ENCODE measurements at regions not wholly inside any gene's neighbourhood (a gene's known extent, or its start where the extent isn't known, plus 50 kb on each side); places are given as distances from the start of the nearest gene placed in this dataset.

DNA sequence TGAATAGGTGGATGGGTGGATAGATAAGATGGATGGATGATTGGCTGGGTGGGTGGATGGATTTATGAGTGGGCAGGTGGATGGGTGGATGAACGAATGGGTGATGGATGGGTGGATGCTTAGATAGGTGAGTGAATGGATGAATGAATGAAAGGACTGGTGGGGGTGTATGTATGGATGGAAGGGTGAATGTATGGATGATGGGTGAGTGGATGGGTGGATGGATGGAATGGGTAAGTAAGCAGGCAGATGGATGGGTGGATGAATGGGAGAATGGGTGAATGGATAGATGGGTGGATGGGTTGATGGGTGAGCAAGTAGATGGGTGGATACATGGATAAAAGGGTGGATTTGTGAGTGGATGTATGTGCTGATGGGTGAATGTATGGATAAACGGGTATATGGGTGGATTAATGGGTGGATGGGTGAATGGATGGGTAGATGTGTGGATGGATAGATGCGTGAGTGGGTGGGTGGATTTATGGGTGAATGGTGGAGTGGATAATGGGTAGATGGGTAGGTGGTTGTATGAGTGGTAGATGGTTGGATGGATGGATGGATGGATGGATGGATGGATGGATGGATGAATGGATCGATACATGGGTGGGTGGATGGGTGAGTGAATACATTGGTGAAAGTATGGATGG is 682.6 kb downstream of the HS3ST4 start:
- no peak for DNase-seq (ENCODE audit: low read depth)
- TF ChIP-seq, protein P1, sequence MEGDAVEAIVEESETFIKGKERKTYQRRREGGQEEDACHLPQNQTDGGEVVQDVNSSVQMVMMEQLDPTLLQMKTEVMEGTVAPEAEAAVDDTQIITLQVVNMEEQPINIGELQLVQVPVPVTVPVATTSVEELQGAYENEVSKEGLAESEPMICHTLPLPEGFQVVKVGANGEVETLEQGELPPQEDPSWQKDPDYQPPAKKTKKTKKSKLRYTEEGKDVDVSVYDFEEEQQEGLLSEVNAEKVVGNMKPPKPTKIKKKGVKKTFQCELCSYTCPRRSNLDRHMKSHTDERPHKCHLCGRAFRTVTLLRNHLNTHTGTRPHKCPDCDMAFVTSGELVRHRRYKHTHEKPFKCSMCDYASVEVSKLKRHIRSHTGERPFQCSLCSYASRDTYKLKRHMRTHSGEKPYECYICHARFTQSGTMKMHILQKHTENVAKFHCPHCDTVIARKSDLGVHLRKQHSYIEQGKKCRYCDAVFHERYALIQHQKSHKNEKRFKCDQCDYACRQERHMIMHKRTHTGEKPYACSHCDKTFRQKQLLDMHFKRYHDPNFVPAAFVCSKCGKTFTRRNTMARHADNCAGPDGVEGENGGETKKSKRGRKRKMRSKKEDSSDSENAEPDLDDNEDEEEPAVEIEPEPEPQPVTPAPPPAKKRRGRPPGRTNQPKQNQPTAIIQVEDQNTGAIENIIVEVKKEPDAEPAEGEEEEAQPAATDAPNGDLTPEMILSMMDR (IDR thresholded peaks at IDR 0.05; ENCODE audit: insufficient read depth, low read depth, low read length, missing control alignments) = no peak
- no peak overlapping the region for H3K4me3 ChIP-seq (ENCODE audit: low read depth, low read length)

DNA sequence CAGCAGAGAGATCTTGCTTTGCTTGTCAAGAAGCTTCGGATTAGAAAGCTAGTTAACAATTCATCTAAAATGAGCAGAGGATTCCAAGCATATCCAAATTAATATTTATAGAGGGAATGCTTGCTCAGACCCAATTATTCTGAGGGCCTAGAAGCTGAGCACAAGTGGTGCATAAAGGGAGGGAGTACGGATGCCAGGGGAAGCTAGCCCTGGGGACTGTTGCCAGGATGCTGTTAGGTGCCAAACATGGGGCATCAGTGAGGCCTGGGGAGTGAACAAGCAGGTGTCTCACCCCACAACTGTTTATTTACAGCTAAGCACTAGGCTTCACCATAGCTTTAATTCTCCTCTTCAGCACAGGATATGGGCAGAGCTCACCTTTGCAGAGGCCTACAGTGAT is 684.1 kb upstream of the C16orf82 start:
- TF ChIP-seq, protein P1 (IDR thresholded peaks at IDR 0.05; ENCODE audit: insufficient read depth, low read depth, low read length, missing control alignments) = no peak
- no peak overlapping the region for H3K4me3 ChIP-seq (ENCODE audit: low read depth, low read length)
- DNase-seq (ENCODE audit: low read depth) = no peak

DNA sequence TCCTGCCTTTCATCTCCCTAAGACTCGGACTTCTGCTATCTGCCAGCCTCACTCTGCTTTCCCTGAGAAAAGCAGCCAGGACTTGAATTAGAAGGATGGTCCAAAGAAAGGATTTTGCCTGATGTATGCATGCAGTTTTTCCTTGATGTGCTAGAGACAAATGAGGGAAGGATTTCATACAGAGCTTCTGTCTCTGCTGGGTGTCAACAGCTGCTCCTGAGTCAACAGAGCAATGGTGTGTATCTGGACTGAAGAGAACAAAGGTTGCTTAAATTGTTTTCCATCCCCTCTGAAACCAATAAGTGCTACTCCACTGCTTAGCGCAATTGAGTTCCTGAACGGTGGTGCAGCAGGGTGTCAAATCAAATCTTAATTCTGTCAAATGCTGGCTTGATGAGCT is 680.6 kb upstream of the C16orf82 start:
- DNase-seq (ENCODE audit: low read depth) = no peak
- H3K4me3 ChIP-seq (ENCODE audit: low read depth, low read length) = no peak overlapping the region
- TF ChIP-seq, protein P1 (IDR thresholded peaks at IDR 0.05; ENCODE audit: insufficient read depth, low read depth, low read length, missing control alignments) = no peak

DNA sequence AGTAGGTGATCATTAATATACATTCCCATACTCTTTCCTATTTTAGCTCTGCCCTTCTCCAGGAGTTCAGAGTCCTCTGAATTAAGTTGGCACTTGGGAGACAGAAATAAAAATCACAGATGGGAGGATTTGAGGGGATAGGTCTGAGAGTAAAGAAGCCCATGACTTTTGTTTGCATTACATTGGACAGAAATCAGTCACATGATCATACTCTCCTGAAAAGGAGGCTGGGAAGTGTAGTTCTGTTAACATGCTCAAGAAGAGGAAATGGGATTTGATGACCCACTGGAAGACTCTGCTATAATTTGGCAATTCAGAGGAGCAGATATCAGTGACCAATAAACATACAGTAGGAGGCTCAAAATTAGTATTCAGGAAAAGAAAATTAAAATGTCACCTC is 674.9 kb upstream of the C16orf82 start:
- DNase-seq (ENCODE audit: low read depth) = no peak
- TF ChIP-seq, protein P1 (IDR thresholded peaks at IDR 0.05; ENCODE audit: insufficient read depth, low read depth, low read length, missing control alignments) = no peak
- H3K4me3 ChIP-seq (ENCODE audit: low read depth, low read length) = no peak overlapping the region

DNA sequence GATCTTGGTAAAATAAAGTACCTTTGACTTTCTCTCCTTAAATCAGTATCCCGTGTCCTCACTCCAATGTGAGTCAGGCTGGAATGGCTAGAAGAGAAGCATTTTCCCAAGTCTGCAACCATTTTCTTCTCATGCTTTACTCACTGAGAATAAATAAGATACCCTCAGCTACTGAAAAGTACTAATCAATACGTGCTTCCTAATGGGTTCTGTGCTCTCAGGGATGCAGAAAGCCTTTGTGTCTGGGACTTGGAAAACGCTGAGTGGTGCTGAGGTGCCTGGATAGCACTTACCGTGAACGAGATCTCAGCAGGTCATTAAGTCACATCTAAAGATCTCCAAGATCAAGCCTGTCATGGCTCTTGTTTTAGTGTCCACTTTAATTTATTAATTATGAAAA is 672.3 kb upstream of the C16orf82 start:
- H3K4me3 ChIP-seq (ENCODE audit: low read depth, low read length) = no peak overlapping the region
- TF ChIP-seq, protein P1 (IDR thresholded peaks at IDR 0.05; ENCODE audit: insufficient read depth, low read depth, low read length, missing control alignments) = no peak
- no peak for DNase-seq (ENCODE audit: low read depth)

DNA sequence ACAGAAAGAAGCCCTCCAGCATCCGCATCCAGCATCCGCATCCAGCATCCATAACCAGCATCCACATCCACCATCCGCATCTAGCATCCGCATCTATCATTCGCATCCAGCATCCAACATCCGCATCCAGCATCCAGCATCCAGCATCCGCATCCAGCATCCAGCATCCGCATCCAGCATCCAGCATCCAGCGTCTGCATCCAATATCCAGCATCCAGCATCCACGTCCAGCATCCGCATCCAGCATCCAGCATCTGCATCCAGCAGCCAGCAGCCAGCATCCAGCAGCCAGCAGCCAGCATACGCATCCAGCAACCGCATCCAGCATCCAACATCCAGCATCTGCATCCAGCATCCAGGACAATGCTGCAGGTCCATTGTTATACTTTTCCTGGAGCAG is 671.0 kb upstream of the C16orf82 start:
- no peak overlapping the region for H3K4me3 ChIP-seq (ENCODE audit: low read depth, low read length)
- TF ChIP-seq, protein P1 (IDR thresholded peaks at IDR 0.05; ENCODE audit: insufficient read depth, low read depth, low read length, missing control alignments) = no peak
- DNase-seq (ENCODE audit: low read depth) = no peak
